HEK293T (cell line): ENCODE measurements at regions not wholly inside any gene's neighbourhood (a gene's known extent, or its start where the extent isn't known, plus 50 kb on each side); places are given as distances from the start of the nearest gene placed in this dataset.

Source experiments
- CTCF ChIA-PET: fragments of 350-600 bp; formaldehyde crosslinking; extraction: SDS; loops from one replicate; lab custom pipeline; 2021; ENCODE audit warnings: antibody characterized with exemption, inconsistent platforms; lab: Yijun Ruan, JAX
- POLR2A ChIA-PET: fragments of 350-600 bp; formaldehyde crosslinking; extraction: SDS; loops from one replicate; lab custom pipeline; 2020; ENCODE audit warnings: antibody characterized with exemption, inconsistent platforms; lab: Yijun Ruan, JAX
- DNase-seq: peaks from one replicate; pipeline ENCODE4 v3.0.0; 2012; ENCODE audit warnings: mixed read lengths; ENCODE audit errors: extremely low spot score
- ARNT ChIP-seq: fragments of 450-650 bp; IDR thresholded peaks from 2 replicates; pipeline ENCODE4 v1.6.1; 2017; ENCODE audit warnings: mild to moderate bottlenecking
- BHLHE40 ChIP-seq: fragments of 450-650 bp; IDR thresholded peaks from 2 replicates; pipeline ENCODE4 v1.6.1; 2016; ENCODE audit warnings: mild to moderate bottlenecking, moderate library complexity, borderline replicate concordance
- CTBP1 ChIP-seq: fragments of 450-650 bp; IDR thresholded peaks from 2 replicates; pipeline ENCODE4 v1.6.1; 2016; ENCODE audit warnings: borderline replicate concordance
- ELF4 ChIP-seq: fragments of 450-650 bp; IDR thresholded peaks from 2 replicates; pipeline ENCODE4 v1.6.1; 2017; ENCODE audit warnings: antibody characterized with exemption
- FOXA1 ChIP-seq: fragments of 450-650 bp; IDR thresholded peaks from 2 replicates; pipeline ENCODE4 v1.6.1; 2016; ENCODE audit warnings: mild to moderate bottlenecking
- FOXK2 ChIP-seq: fragments of 450-650 bp; IDR thresholded peaks from 2 replicates; pipeline ENCODE4 v1.6.1; 2016; ENCODE audit warnings: mild to moderate bottlenecking
- FOXM1 ChIP-seq: fragments of 450-650 bp; IDR thresholded peaks from 2 replicates; pipeline ENCODE4 v1.6.1; 2017; ENCODE audit warnings: mild to moderate bottlenecking, borderline replicate concordance
- HDGF ChIP-seq: fragments of 450-650 bp; IDR thresholded peaks from 2 replicates; pipeline ENCODE4 v1.6.1; 2017; ENCODE audit warnings: antibody characterized with exemption, borderline replicate concordance
- L3MBTL2 ChIP-seq: fragments of 450-650 bp; conservative IDR thresholded peaks from 2 replicates; pipeline ENCODE4 v1.6.1; 2016; ENCODE audit warnings: mild to moderate bottlenecking
- LEF1 ChIP-seq: fragments of 450-650 bp; IDR thresholded peaks from 2 replicates; pipeline ENCODE4 v1.6.1; 2017; ENCODE audit warnings: mild to moderate bottlenecking, borderline replicate concordance
- NFRKB ChIP-seq: fragments of 450-650 bp; IDR thresholded peaks from 2 replicates; pipeline ENCODE4 v1.6.1; 2016; ENCODE audit warnings: mild to moderate bottlenecking, moderate library complexity
- PKNOX1 ChIP-seq: fragments of 450-650 bp; IDR thresholded peaks from 2 replicates; pipeline ENCODE4 v1.6.1; 2016
- SP1 ChIP-seq: fragments of 450-650 bp; IDR thresholded peaks from 2 replicates; pipeline ENCODE4 v1.6.1; 2017
- SUZ12 ChIP-seq: fragments of 450-650 bp; IDR thresholded peaks from 2 replicates; pipeline ENCODE4 v1.6.1; 2016; ENCODE audit warnings: mild to moderate bottlenecking
- TARDBP ChIP-seq: fragments of 450-650 bp; IDR thresholded peaks from 2 replicates; pipeline ENCODE4 v1.6.1; 2016
- ZNF384 ChIP-seq: fragments of 450-650 bp; IDR thresholded peaks from 2 replicates; pipeline ENCODE4 v1.6.1; 2016

- ChIA-PET POLR2A (interaction anchor here (0.6 to 1.3 kb wide), 3 partner anchors 23 to 71 kb away, joined by 4 read pairs; partner anchors contain the start of gene INSIG1), CTCF (interaction anchor here (1.2 kb wide), 1 partner anchor 13 kb away, joined by 4 read pairs; no protein-coding TSS in a partner anchor)
- no peak for TF ChIP-seq ARNT
- no peak for DNase-seq
Measured at GRCh38 chr7:155228459-155228845, 69.2 kb upstream of the INSIG1 start.

GRCh38 chr7:155228894-155229293, 68.8 kb upstream of the INSIG1 start:
- ChIA-PET POLR2A (interaction anchor here (0.6 kb wide), 1 partner anchor 70 kb away, joined by 4 read pairs; no protein-coding TSS in a partner anchor), CTCF (interaction anchor here (1.2 kb wide), 1 partner anchor 14 kb away, joined by 4 read pairs; no protein-coding TSS in a partner anchor)
- no peak for TF ChIP-seq NFRKB
- TF ChIP-seq BHLHE40: no peak
- no peak for DNase-seq

- DNase-seq: no peak
- TF ChIP-seq SP1 (no peak), HDGF (no peak), ARNT (no peak), FOXK2 (no peak), L3MBTL2 (no peak), ELF4 (no peak), ZNF384 (no peak), LEF1 (no peak), FOXA1 (no peak), NFRKB (no peak), FOXM1 (no peak), TARDBP (no peak), BHLHE40 (no peak), PKNOX1 (no peak), CTBP1 (no peak), SUZ12 (no peak)
- ChIA-PET POLR2A (interaction anchor here (1.0 to 1.5 kb wide), 3 partner anchors 15 to 67 kb away, joined by 3 to 8 read pairs (median 5); partner anchors contain the start of gene INSIG1), CTCF (no interaction called here)
Measured at GRCh38 chr7:155229548-155230168, 68.0 kb upstream of the INSIG1 start.

- CTCF ChIA-PET: no interaction called here
- no peak for TF ChIP-seq HDGF
- peak; percentile 86 for TF ChIP-seq PKNOX1
- POLR2A ChIA-PET: interaction anchor here (1.0 to 1.5 kb wide), 3 partner anchors 15 to 67 kb away, joined by 3 to 8 read pairs (median 5); partner anchors contain the start of gene INSIG1
- no peak for DNase-seq
Measured at GRCh38 chr7:155230169-155230593, 67.5 kb upstream of the INSIG1 start.

GRCh38 chr7:155231241-155231800, 66.4 kb upstream of the INSIG1 start:
- no peak for TF ChIP-seq NFRKB
- no peak for TF ChIP-seq FOXA1
- TF ChIP-seq ARNT: no peak
- TF ChIP-seq SP1: no peak
- no peak for TF ChIP-seq LEF1
- TF ChIP-seq CTBP1: no peak
- TF ChIP-seq FOXM1: no peak
- no peak for TF ChIP-seq ELF4
- no peak for TF ChIP-seq HDGF
- no peak for TF ChIP-seq PKNOX1
- TF ChIP-seq L3MBTL2: no peak
- TF ChIP-seq TARDBP: no peak
- TF ChIP-seq ZNF384: no peak
- TF ChIP-seq FOXK2: no peak
- TF ChIP-seq BHLHE40: no peak
- no peak for TF ChIP-seq SUZ12
- DNase-seq: no peak
- CTCF ChIA-PET: no interaction called here
- POLR2A ChIA-PET: no interaction called here

- DNase-seq: no peak
- POLR2A ChIA-PET: no interaction called here
- CTCF ChIA-PET: no interaction called here
- TF ChIP-seq FOXK2 (no peak), L3MBTL2 (no peak), SP1 (no peak), BHLHE40 (no peak), CTBP1 (no peak), ZNF384 (no peak), LEF1 (no peak)
Measured at GRCh38 chr7:155231941-155232340, 65.7 kb upstream of the INSIG1 start.

- CTCF ChIA-PET: interaction anchor here (1.1 kb wide), 2 partner anchors 30 to 112 kb away, joined by 3 to 4 read pairs; no protein-coding TSS in a partner anchor
- DNase-seq: no peak
- TF ChIP-seq ELF4 (no peak), LEF1 (no peak), FOXA1 (no peak)
- POLR2A ChIA-PET: interaction anchor here (2.0 kb wide), 1 partner anchor 28 kb away, joined by 5 read pairs; no protein-coding TSS in a partner anchor
Measured at GRCh38 chr7:155232911-155233310, 64.8 kb upstream of the INSIG1 start.
